KBM-7 (cell line): ENCODE measurements at regions not wholly inside any gene's neighbourhood (a gene's known extent, or its start where the extent isn't known, plus 50 kb on each side); places are given as distances from the start of the nearest gene placed in this dataset.
"Not testable (repeated sequence)": the region's sequence is repeated elsewhere in the genome, so short reads cannot be mapped to it uniquely, and the experiment has no call there.

Experiments used
- DNase-seq: peaks from one replicate; pipeline ENCODE4 v3.0.0-alpha.2; 2015
- in situ Hi-C: fragments of 300-500 bp; cut with MboI; formaldehyde crosslinking; loops from 2 replicates; pipeline ENCODE4 v1.14.3; 2020; ENCODE audit warnings: low sequenced_read_pairs, low pct_unique_long_range_greater_than_20kb, mixed read lengths

GRCh38 chr7:138350701-138351357 is 109.2 kb upstream of the TRIM24 start:
- DNase-seq = no peak
- in situ Hi-C loops = no loop called here

- in situ Hi-C loops = no loop called here
- DNase-seq = no peak
These were observed 107.2 kb upstream of the TRIM24 start for GRCh38 chr7:138352570-138353461.

GRCh38 chr7:138354066-138354465 is 106.0 kb upstream of the TRIM24 start:
- in situ Hi-C loops = no loop called here
- no peak for DNase-seq

GRCh38 chr7:138355254-138355653 is 104.8 kb upstream of the TRIM24 start:
- DNase-seq = no peak
- in situ Hi-C loops = no loop called here

GRCh38 chr7:138358850-138359341 is 101.2 kb upstream of the TRIM24 start:
- in situ Hi-C loops = no loop called here
- DNase-seq = no peak

GRCh38 chr7:138359870-138360559 is 100.0 kb upstream of the TRIM24 start:
- in situ Hi-C loops = no loop called here

GRCh38 chr7:138363721-138364120 is 96.3 kb upstream of the TRIM24 start:
- in situ Hi-C loops = no loop called here

More at GRCh38 chr7:138359870-138360559, 100.0 kb upstream of the TRIM24 start:
- no peak for DNase-seq

GRCh38 chr7:138366137-138366536 is 93.9 kb upstream of the TRIM24 start:
- in situ Hi-C loops, DNase-seq: not testable (repeated sequence)

More at GRCh38 chr7:138363721-138364120, 96.3 kb upstream of the TRIM24 start:
- DNase-seq = no peak

GRCh38 chr7:138366676-138367075 is 93.4 kb upstream of the TRIM24 start:
- in situ Hi-C loops, DNase-seq: not testable (repeated sequence)

- no peak for DNase-seq
These were observed 90.3 kb upstream of the TRIM24 start for GRCh38 chr7:138369797-138370196.

GRCh38 chr7:138370956-138371355 is 89.1 kb upstream of the TRIM24 start:
- in situ Hi-C loops = no loop called here
- DNase-seq = no peak

More at GRCh38 chr7:138369797-138370196, 90.3 kb upstream of the TRIM24 start:
- in situ Hi-C loops = no loop called here

GRCh38 chr7:138374119-138374693 is 85.9 kb upstream of the TRIM24 start:
- in situ Hi-C loops = no loop called here
- no peak for DNase-seq

GRCh38 chr7:138377306-138377705 is 82.8 kb upstream of the TRIM24 start:
- in situ Hi-C loops = no loop called here

GRCh38 chr7:138378741-138379559 is 81.1 kb upstream of the TRIM24 start:
- in situ Hi-C loops = no loop called here
- DNase-seq = no peak

More at GRCh38 chr7:138377306-138377705, 82.8 kb upstream of the TRIM24 start:
- DNase-seq = no peak

GRCh38 chr7:138382862-138383565 is 77.0 kb upstream of the TRIM24 start:
- in situ Hi-C loops = no loop called here
- no peak for DNase-seq

GRCh38 chr7:138386821-138387220 is 73.2 kb upstream of the TRIM24 start:
- in situ Hi-C loops = no loop called here
- no peak for DNase-seq

GRCh38 chr7:138387755-138388475 is 72.1 kb upstream of the TRIM24 start:
- in situ Hi-C loops = no loop called here

More at GRCh38 chr7:138387755-138388475, 72.1 kb upstream of the TRIM24 start:
- no peak for DNase-seq
